IPS-20b (cell line): ENCODE measurements at regions not wholly inside any gene's neighbourhood (a gene's known extent, or its start where the extent isn't known, plus 50 kb on each side); places are given as distances from the start of the nearest gene placed in this dataset.

Experiments
- H3K27ac ChIP-seq: one replicate; pipeline ENCODE4 v1.5.1; 2013; ENCODE audit warnings: low read length
- H3K27me3 ChIP-seq: 2 replicates; pipeline ENCODE4 v1.6.1; 2013; ENCODE audit warnings: mild to moderate bottlenecking, low read length, inconsistent platforms; ENCODE audit not compliant: insufficient read depth
- H3K36me3 ChIP-seq: 2 replicates; pipeline ENCODE4 v1.6.1; 2013; ENCODE audit warnings: low read depth, mild to moderate bottlenecking, inconsistent platforms, low read length, moderate library complexity; ENCODE audit not compliant: insufficient read depth
- H3K4me1 ChIP-seq: 2 replicates; pipeline ENCODE4 v1.6.1; 2013; ENCODE audit warnings: mild to moderate bottlenecking, control low read depth, inconsistent platforms, low read length, moderate library complexity; ENCODE audit not compliant: insufficient read depth
- H3K4me3 ChIP-seq: 2 replicates; pipeline ENCODE4 v1.5.1; 2013; ENCODE audit warnings: mild to moderate bottlenecking, low read length, inconsistent platforms
- H3K9ac ChIP-seq: 2 replicates; pipeline ENCODE4 v1.6.1; 2013; ENCODE audit warnings: low read depth, mild to moderate bottlenecking, inconsistent platforms, low read length, moderate library complexity
- H3K9me3 ChIP-seq: 2 replicates; pipeline ENCODE4 v1.6.1; 2013; ENCODE audit warnings: mild to moderate bottlenecking, low read depth, low read length, inconsistent platforms; ENCODE audit not compliant: insufficient read depth

DNA sequence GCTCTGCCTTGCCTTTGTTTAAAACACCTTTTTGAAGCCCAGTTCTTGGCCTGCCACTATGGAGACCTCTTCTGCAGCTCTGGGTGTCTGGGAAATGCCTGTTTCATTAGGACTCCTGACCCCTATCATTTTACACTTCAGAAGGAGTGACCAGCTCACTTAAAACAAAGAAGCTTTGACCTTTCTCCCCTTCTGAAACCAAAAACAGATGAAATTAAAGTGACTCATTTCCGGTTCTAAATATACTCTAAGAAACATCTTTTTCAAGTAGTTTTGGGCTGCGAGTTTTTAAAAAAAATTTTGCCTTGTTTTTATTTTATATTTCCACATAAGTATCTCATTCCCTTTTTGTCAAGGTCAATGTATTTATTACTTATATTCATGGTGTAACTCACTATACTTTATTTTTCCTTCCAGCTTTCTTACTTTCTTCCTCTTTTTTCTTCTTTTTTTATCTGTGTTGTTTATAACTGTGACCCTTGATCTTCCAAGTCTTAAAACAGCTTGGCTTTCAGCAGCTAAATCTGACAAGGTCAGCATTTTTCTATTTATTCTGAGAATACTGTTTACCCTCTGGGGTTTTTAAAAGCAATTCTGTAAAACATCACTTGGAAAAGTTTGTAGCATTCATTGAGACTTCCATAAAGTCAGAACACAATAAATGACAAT is 672.9 kb downstream of the NR2F1-AS1 start:
- H3K4me1 ChIP-seq: peaks cover 32% of the 10 kb centered on the region
- no peaks in the 10 kb centered on the region for H3K27me3 ChIP-seq
- H3K36me3 ChIP-seq: no peaks in the 10 kb centered on the region
- no peak overlapping the region for H3K9ac ChIP-seq
- H3K27ac ChIP-seq: no peak overlapping the region
- no peaks in the 10 kb centered on the region for H3K9me3 ChIP-seq
- H3K4me3 ChIP-seq: no peak overlapping the region

DNA sequence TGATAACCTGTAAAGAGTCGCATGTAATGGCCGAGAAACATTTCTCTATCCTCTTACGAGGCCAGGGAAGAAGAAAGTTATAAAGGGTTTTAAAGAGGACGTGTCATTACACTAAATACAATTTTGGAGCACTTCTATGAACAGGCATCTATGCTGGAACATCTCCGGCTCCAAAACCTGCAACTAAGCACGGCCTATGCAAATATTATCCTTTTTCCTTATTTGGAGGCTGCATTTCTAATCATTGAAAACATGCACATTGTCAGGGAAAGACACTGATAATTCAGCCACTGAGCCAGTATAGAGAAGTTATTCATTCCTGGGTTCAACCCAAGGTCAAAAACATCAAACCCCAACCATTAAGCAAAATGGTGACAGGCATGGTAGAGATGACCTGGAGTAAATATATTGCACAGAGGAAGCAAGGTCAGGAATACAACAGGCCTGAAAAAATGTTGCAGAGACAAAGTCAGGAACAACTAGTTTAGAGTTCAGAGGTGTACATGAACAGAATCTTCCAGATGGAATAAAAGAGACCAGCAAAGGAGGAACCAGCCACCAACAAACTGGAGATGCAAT is 674.1 kb downstream of the NR2F1-AS1 start:
- Histone ChIP-seq H3K27ac (no peak overlapping the region), H3K27me3 (no peaks in the 10 kb centered on the region)

DNA sequence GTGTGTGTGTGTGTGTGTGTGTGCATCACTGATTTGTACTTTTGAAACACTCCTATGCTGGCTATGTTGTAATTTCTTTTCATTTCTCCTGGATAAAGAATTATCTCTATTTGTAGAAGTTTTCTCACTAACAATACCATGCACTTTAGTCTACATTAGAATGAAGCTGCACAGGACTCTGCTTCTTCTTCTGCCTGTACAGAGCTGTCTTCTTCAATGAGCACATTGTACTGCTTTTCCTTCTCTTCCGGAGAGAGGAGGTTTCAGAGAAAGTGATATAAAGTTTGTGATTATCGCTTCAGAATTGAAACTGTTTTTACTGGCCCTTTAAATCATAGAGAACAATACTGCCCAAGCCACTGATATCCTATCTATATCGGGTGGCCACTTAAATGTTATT is 677.0 kb downstream of the NR2F1-AS1 start:
- H3K9ac ChIP-seq: no peak overlapping the region
- peaks cover under 1% of the 10 kb centered on the region; the same call in 1 of the 2 replicates for H3K4me1 ChIP-seq
- H3K27ac ChIP-seq: no peak overlapping the region
- H3K9me3 ChIP-seq: no peaks in the 10 kb centered on the region
- H3K36me3 ChIP-seq: no peaks in the 10 kb centered on the region
- no peaks in the 10 kb centered on the region for H3K27me3 ChIP-seq
- no peak overlapping the region for H3K4me3 ChIP-seq

More for the DNA sequence above, 674.1 kb downstream of the NR2F1-AS1 start:
- Histone ChIP-seq H3K4me1 (peaks cover 23% of the 10 kb centered on the region; the same call in 1 of the 2 replicates), H3K36me3 (no peaks in the 10 kb centered on the region), H3K9me3 (no peaks in the 10 kb centered on the region), H3K4me3 (no peak overlapping the region), H3K9ac (no peak overlapping the region)

DNA sequence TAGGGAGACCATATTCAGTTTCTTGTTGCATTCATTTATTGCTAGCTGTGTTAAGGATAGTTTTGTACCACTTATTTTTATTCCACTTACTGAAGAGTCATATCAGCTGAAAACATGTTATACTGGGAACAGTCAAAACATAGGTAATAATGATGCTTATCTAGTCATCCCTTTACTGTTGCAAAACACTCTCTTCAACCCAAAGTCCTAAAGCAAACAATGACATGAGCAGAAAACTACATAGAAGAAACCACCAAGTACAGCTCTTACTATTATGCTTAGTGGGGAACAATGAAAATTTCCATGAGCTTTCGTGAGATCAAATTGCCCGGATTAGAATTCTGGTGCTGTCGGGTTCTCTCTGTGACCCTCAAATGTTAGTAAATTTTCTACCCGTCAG is 681.4 kb downstream of the NR2F1-AS1 start:
- Histone ChIP-seq H3K9ac (no peak overlapping the region), H3K27me3 (no peaks in the 10 kb centered on the region), H3K36me3 (no peaks in the 10 kb centered on the region), H3K4me1 (no peaks in the 10 kb centered on the region), H3K9me3 (no peaks in the 10 kb centered on the region), H3K4me3 (no peak overlapping the region), H3K27ac (no peak overlapping the region)

DNA sequence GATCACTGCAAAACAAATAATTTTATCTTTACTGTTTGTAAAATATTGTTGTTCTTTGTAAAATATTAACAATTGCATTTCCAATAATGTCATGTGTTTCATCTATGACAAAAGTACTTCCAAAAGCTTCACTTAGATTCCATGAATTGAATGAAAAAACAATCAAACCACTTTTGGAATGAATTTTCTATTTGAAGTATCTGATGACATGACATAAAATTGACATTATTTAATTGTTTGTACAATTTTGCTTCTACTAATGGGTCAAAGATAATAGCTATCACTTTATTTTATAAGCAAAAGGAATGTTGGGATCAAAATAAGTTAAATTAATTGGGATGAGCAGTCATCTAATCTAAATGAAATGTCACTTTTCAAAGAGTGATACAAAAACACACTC is 684.3 kb downstream of the NR2F1-AS1 start:
- H3K27me3 ChIP-seq: no peaks in the 10 kb centered on the region

DNA sequence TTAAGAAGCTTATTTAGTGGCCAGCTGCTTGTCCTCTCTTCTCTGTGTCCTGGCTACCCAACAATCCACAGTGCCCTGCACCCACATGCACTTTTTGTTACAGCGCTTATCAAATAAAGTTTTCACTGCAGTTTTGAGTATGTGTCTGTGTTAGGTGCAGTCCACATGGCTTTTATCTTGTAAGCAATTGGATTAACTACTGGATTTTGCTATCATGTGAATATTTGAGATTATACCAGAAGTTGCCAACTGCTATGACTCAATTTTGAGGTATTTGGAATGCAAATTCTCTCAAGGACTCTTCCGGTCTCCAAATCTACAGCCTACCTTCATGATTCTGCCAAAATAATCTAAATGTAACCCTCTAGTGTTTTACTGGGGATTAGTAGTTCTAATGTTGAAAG is 690.2 kb downstream of the NR2F1-AS1 start:
- no peaks in the 10 kb centered on the region for H3K9me3 ChIP-seq
- no peak overlapping the region for H3K27ac ChIP-seq
- H3K27me3 ChIP-seq: no peaks in the 10 kb centered on the region
- no peak overlapping the region for H3K4me3 ChIP-seq
- no peak overlapping the region for H3K9ac ChIP-seq
- H3K36me3 ChIP-seq: no peaks in the 10 kb centered on the region
- H3K4me1 ChIP-seq: no peaks in the 10 kb centered on the region

More for the DNA sequence above, 684.3 kb downstream of the NR2F1-AS1 start:
- Histone ChIP-seq H3K36me3 (no peaks in the 10 kb centered on the region), H3K9ac (no peak overlapping the region), H3K4me1 (no peaks in the 10 kb centered on the region), H3K4me3 (no peak overlapping the region), H3K9me3 (no peaks in the 10 kb centered on the region), H3K27ac (no peak overlapping the region)

DNA sequence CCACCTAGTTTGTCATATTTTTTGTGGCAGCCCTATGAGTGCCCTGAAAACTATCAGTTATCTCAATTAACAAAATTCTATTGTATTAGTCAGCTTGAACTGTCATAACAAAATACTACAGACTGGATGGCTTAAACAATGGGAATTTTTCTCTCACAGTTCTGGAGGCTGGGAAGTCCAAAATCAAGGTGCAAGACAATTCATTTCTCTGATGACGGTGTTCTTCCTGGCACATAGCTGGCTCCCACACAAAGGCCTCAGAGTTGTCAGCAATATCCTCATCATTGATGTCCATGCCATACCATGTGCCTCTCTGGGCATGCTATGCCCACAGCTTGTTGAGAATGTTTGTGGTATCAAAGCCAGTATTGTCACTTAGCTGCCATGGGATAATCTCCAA is 691.9 kb downstream of the NR2F1-AS1 start:
- Histone ChIP-seq H3K9me3 (no peaks in the 10 kb centered on the region), H3K4me1 (no peaks in the 10 kb centered on the region), H3K27ac (no peak overlapping the region), H3K36me3 (no peaks in the 10 kb centered on the region), H3K4me3 (no peak overlapping the region), H3K9ac (no peak overlapping the region), H3K27me3 (no peaks in the 10 kb centered on the region)

DNA sequence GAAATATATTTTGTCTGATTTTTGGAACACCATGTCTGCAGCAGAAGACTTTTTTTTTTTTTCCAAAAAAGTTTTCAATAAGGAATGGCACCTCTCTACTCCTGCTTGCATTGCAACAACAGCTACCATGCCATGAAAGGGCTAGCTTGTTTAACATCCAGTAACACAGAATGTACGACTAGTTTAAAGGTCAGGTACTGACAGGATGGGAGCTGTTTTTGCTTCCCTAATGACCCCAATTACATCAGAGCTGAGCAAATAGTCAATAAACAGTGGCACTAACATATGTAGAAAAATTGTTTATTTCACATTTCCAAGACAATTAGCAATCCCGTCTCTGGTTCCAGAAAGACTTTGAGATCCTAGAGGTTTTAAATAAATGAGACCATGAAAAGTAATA is 693.8 kb downstream of the NR2F1-AS1 start:
- no peaks in the 10 kb centered on the region for H3K4me1 ChIP-seq
- H3K36me3 ChIP-seq: no peaks in the 10 kb centered on the region
- H3K27me3 ChIP-seq: no peaks in the 10 kb centered on the region
- no peak overlapping the region for H3K4me3 ChIP-seq
- H3K9me3 ChIP-seq: no peaks in the 10 kb centered on the region
- H3K9ac ChIP-seq: no peak overlapping the region
- no peak overlapping the region for H3K27ac ChIP-seq

DNA sequence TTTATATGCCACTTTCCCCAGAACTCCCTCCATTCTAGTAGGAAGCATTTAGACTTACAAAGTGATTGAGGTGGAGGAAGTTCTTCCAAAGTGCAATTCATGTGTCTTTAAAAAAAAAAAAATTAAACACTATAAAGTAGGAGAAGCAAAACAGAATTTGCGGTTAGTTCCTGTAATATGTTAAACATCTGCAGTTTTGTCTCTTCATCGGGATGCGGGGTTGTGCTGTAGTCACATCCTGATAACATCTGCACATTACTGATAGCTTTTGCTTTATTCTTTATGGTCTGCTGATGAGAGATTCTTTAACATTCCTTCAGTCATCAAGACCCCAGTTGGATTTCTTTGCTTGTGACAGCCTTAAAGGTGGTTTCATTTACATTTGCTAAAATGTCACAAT is 694.3 kb downstream of the NR2F1-AS1 start:
- H3K4me3 ChIP-seq: no peak overlapping the region
- H3K27me3 ChIP-seq: no peaks in the 10 kb centered on the region
- no peak overlapping the region for H3K9ac ChIP-seq
- no peaks in the 10 kb centered on the region for H3K4me1 ChIP-seq
- H3K36me3 ChIP-seq: no peaks in the 10 kb centered on the region
- no peak overlapping the region for H3K27ac ChIP-seq
- no peaks in the 10 kb centered on the region for H3K9me3 ChIP-seq

DNA sequence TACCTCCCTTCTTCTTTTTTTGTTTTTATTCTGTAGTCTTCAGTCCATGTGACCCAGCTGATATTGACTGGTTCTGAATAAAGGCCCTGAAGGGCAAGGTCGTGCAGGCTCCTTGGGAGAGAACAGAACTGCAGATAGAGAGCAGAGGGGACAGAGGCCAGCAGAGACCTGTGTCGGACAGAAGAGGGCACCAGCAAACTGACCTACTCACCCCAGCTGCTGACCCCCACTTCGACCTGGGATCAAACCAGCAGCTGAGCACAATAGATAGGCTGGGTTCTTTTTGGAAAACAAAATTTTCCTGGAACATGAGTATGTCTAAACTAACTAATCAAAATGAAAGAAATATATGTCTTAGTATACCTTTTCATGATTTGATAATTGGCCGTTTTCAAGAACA is 695.1 kb downstream of the NR2F1-AS1 start:
- no peak overlapping the region for H3K27ac ChIP-seq
- no peaks in the 10 kb centered on the region for H3K27me3 ChIP-seq
- no peaks in the 10 kb centered on the region for H3K9me3 ChIP-seq
- H3K4me3 ChIP-seq: no peak overlapping the region
- no peak overlapping the region for H3K9ac ChIP-seq
- H3K4me1 ChIP-seq: no peaks in the 10 kb centered on the region
- H3K36me3 ChIP-seq: no peaks in the 10 kb centered on the region

DNA sequence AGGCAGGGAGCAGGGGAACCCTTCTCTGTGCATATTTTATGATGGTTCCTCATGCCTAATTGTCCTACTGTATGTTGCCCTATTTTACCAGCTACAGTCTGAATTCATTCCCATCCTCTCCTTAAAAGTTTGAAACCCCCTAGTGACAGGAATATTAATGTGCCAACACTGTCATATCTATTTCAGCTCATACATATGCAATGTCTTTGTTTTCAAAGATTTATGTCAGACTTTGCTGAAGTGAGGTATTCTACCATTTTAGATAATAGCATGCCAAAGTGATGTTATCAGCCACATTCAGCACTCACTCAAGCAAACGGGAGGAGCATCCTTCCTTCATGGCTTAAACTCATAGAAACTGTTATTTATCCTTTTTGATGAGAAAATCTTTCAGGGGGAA is 696.5 kb downstream of the NR2F1-AS1 start:
- Histone ChIP-seq H3K36me3 (no peaks in the 10 kb centered on the region), H3K27ac (no peak overlapping the region), H3K4me1 (no peaks in the 10 kb centered on the region), H3K9me3 (no peaks in the 10 kb centered on the region), H3K9ac (no peak overlapping the region), H3K27me3 (no peaks in the 10 kb centered on the region), H3K4me3 (no peak overlapping the region)

DNA sequence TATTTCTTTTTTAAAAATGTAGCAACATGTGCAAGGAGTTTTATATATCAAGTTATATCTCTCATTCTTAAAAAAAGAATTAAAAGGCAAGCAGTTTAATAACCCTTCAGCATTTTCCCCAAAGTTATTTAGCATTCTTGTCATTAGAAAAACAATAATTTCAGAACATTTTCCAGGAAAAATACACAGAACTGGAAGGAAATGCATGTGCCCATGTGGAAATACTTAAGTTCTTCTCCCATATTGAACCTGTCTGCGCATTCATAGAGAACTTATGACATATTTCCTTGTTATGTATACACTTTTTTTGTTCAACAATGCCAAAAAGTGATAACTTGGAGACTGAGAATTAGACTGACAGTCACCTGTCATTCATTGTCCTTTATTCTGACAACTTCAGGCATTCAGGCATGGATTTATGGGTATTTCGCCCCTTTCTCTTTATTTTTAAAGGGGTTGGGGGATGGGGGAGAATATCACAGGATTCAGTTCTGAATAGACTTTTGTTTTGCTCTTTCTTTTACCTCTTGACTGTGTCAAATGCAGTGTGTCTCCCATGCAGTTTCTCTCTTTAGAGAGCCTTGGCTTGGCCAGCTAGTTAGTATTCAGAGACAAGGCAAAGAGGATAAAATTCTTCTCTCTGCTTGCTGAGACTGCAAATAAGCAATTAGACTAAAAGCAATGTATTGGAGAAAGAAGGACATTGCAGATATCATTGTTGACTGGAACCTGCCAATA is 701.0 kb downstream of the NR2F1-AS1 start:
- H3K27me3 ChIP-seq: no peaks in the 10 kb centered on the region
- H3K4me3 ChIP-seq: no peak overlapping the region
- H3K36me3 ChIP-seq: no peaks in the 10 kb centered on the region
- peaks cover 4% of the 10 kb centered on the region; the same call in 1 of the 2 replicates for H3K9me3 ChIP-seq
- H3K27ac ChIP-seq: no peak overlapping the region
- no peaks in the 10 kb centered on the region for H3K4me1 ChIP-seq
- no peak overlapping the region for H3K9ac ChIP-seq
